ENCODE measurements at regions not wholly inside any gene's neighbourhood (a gene's known extent, or its start where the extent isn't known, plus 50 kb on each side); places are given as distances from the start of the nearest gene placed in this dataset.
A peak's percentile ranks its signal among the peaks of the same experiment; 100 is the strongest.

GRCh38 chr2:237171396-237171795 is 85.7 kb downstream of the COPS8 start:
- 23% methylated on average over 8 of the region's 8 CpGs for WGBS
- peaks cover 13% of the 10 kb centered on the region for H3K4me1 ChIP-seq
- no peaks in the 10 kb centered on the region for H3K27me3 ChIP-seq
- H3K4me3 ChIP-seq: no peak overlapping the region
- DNase-seq (ENCODE audit: low spot score in 2 of 2): no peak
- TF ChIP-seq CTCF (IDR thresholded peaks at IDR 0.05) (no peak), POLR2AphosphoS5 (IDR thresholded peaks at IDR 0.05) (peak in 2 of 3 donors; percentile 24 to 76)
- no peaks in the 10 kb centered on the region for H3K36me3 ChIP-seq
- no peaks in the 10 kb centered on the region for H3K9me3 ChIP-seq
- H3K27ac ChIP-seq: peak overlapping the region; percentile 76

GRCh38 chr2:237171881-237172280 is 86.2 kb downstream of the COPS8 start:
- Histone ChIP-seq H3K4me3 (no peak overlapping the region), H3K27me3 (no peaks in the 10 kb centered on the region), H3K4me1 (peaks cover 13% of the 10 kb centered on the region), H3K9me3 (no peaks in the 10 kb centered on the region), H3K36me3 (no peaks in the 10 kb centered on the region), H3K27ac (peak overlapping the region; percentile 41)
- TF ChIP-seq POLR2AphosphoS5 (IDR thresholded peaks at IDR 0.05): no peak
- TF ChIP-seq CTCF (IDR thresholded peaks at IDR 0.05): no peak
- no peak for TF ChIP-seq EP300 (IDR thresholded peaks at IDR 0.05)
- no peak for TF ChIP-seq POLR2A (IDR thresholded peaks at IDR 0.05)
- 52% methylated on average over 4 of the region's 4 CpGs for WGBS
- DNase-seq (ENCODE audit: low spot score in 2 of 2): no peak

GRCh38 chr2:237177052-237177451 is 91.4 kb downstream of the COPS8 start:
- H3K27me3 ChIP-seq: no peaks in the 10 kb centered on the region
- no peak for DNase-seq (ENCODE audit: low spot score in 2 of 2)
- no peak overlapping the region for H3K4me3 ChIP-seq
- H3K4me1 ChIP-seq: peaks cover 5% of the 10 kb centered on the region
- no peak overlapping the region for H3K27ac ChIP-seq
- TF ChIP-seq POLR2A (IDR thresholded peaks at IDR 0.05): no peak
- TF ChIP-seq POLR2AphosphoS5 (IDR thresholded peaks at IDR 0.05): no peak
- TF ChIP-seq CTCF (IDR thresholded peaks at IDR 0.05): no peak
- no peak for TF ChIP-seq EP300 (IDR thresholded peaks at IDR 0.05)
- 94% methylated on average over 1 of the region's 1 CpG for WGBS
- no peaks in the 10 kb centered on the region for H3K36me3 ChIP-seq
- H3K9me3 ChIP-seq: no peaks in the 10 kb centered on the region

- no peak for DNase-seq (ENCODE audit: low spot score in 2 of 2)
- Histone ChIP-seq H3K4me3 (no peak overlapping the region), H3K27me3 (no peaks in the 10 kb centered on the region), H3K27ac (no peak overlapping the region), H3K4me1 (no peaks in the 10 kb centered on the region), H3K9me3 (no peaks in the 10 kb centered on the region), H3K36me3 (no peaks in the 10 kb centered on the region)
- TF ChIP-seq POLR2A (IDR thresholded peaks at IDR 0.05) (no peak), CTCF (IDR thresholded peaks at IDR 0.05) (no peak), EP300 (IDR thresholded peaks at IDR 0.05) (no peak), POLR2AphosphoS5 (IDR thresholded peaks at IDR 0.05) (no peak)
- 100% methylated on average over 1 of the region's 2 CpGs for WGBS
Observed at GRCh38 chr2:237177986-237178385, 92.3 kb downstream of the COPS8 start.

GRCh38 chr2:237178396-237178795 is 92.7 kb downstream of the COPS8 start:
- H3K4me3 ChIP-seq: no peak overlapping the region
- 86% methylated on average over 5 of the region's 6 CpGs for WGBS
- no peaks in the 10 kb centered on the region for H3K9me3 ChIP-seq
- no peak for DNase-seq (ENCODE audit: low spot score in 2 of 2)
- H3K4me1 ChIP-seq: no peaks in the 10 kb centered on the region
- no peaks in the 10 kb centered on the region for H3K36me3 ChIP-seq
- TF ChIP-seq CTCF (IDR thresholded peaks at IDR 0.05) (no peak), POLR2AphosphoS5 (IDR thresholded peaks at IDR 0.05) (no peak), EP300 (IDR thresholded peaks at IDR 0.05) (no peak), POLR2A (IDR thresholded peaks at IDR 0.05) (no peak)
- H3K27ac ChIP-seq: no peak overlapping the region
- no peaks in the 10 kb centered on the region for H3K27me3 ChIP-seq

All from suprapubic skin (tissue), 4 donors.